ENCODE measurements at regions not wholly inside any gene's neighbourhood (a gene's known extent, or its start where the extent isn't known, plus 50 kb on each side); places are given as distances from the start of the nearest gene placed in this dataset.

DNA sequence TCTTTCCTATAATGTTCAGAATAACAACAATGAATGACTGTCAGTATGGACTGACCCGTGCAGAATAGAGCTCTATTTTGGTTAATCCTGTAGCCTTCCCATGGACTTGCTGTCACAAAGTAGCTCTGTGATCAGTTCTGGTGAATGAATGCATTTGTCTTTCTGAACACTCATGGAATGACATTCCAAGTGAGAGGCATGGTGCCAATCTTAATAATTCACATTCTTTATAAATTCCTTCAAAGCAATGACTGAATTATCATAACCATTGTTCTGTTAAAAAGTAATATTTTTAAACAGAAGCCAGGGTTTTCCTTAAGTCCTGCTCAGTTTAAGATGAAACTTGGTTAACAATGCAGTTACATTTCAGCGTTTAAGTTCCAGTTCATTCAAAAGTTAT lies 360.5 kb downstream of the ICE1 start:
- Histone ChIP-seq H2AFZ (ENCODE audit: low read depth, low read length) (no peak overlapping the region), H3K27ac (ENCODE audit: low read length) (no peak overlapping the region), H3K36me3 (ENCODE audit: insufficient read depth, low read length) (no peaks in the 10 kb centered on the region), H3K79me2 (ENCODE audit: insufficient read depth, low read length) (no peaks in the 10 kb centered on the region), H3K9ac (ENCODE audit: low read depth, low read length) (no peak overlapping the region), H3K9me3 (ENCODE audit: insufficient read depth, low read length, severe bottlenecking) (no peaks in the 10 kb centered on the region), H3K27me3 (ENCODE audit: insufficient read depth, low read length, poor library complexity) (no peaks in the 10 kb centered on the region), H3K4me3 (ENCODE audit: low read depth in 1 of 2, low read length in 2 of 2) (no peak overlapping the region), H4K20me1 (ENCODE audit: insufficient read depth, low read length) (no peaks in the 10 kb centered on the region), H3K4me1 (ENCODE audit: insufficient read depth, low read length) (no peaks in the 10 kb centered on the region), H3K4me2 (ENCODE audit: insufficient read depth, low read length) (no peak overlapping the region)
- no peak for TF ChIP-seq EZH2 (IDR thresholded peaks at IDR 0.05; ENCODE audit: borderline replicate concordance, low read depth, low read length, severe bottlenecking)
- TF ChIP-seq, protein P1, sequence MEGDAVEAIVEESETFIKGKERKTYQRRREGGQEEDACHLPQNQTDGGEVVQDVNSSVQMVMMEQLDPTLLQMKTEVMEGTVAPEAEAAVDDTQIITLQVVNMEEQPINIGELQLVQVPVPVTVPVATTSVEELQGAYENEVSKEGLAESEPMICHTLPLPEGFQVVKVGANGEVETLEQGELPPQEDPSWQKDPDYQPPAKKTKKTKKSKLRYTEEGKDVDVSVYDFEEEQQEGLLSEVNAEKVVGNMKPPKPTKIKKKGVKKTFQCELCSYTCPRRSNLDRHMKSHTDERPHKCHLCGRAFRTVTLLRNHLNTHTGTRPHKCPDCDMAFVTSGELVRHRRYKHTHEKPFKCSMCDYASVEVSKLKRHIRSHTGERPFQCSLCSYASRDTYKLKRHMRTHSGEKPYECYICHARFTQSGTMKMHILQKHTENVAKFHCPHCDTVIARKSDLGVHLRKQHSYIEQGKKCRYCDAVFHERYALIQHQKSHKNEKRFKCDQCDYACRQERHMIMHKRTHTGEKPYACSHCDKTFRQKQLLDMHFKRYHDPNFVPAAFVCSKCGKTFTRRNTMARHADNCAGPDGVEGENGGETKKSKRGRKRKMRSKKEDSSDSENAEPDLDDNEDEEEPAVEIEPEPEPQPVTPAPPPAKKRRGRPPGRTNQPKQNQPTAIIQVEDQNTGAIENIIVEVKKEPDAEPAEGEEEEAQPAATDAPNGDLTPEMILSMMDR (IDR thresholded peaks at IDR 0.05; ENCODE audit: borderline replicate concordance, extremely low read depth, low read length, poor library complexity, severe bottlenecking) = no peak
- ATAC-seq (ENCODE audit: insufficient read depth, low read depth) = no peak
- no peak for DNase-seq

DNA sequence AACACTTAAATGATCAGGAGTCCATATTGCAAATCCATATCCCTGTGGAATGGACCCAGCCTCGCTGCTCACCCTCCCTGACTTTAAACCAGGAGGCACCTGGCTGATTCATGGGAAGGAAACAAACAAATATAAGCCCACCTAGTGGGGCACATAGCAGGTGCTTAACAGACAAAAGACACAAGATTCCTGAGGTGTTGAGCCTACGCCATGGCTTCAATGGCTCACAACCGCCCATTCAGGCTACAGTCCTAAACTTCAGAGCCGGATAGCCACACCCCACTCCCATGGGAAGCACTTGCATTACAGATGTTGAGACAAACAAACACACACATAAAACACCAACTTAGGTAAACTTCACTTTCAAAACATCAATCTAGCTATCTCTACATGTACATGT lies 359.9 kb downstream of the ICE1 start:
- Histone ChIP-seq H3K27ac (ENCODE audit: low read length) (no peak overlapping the region), H3K27me3 (ENCODE audit: insufficient read depth, low read length, poor library complexity) (no peaks in the 10 kb centered on the region), H3K4me3 (ENCODE audit: low read depth in 1 of 2, low read length in 2 of 2) (no peak overlapping the region), H3K36me3 (ENCODE audit: insufficient read depth, low read length) (no peaks in the 10 kb centered on the region), H3K79me2 (ENCODE audit: insufficient read depth, low read length) (no peaks in the 10 kb centered on the region), H3K9ac (ENCODE audit: low read depth, low read length) (no peak overlapping the region), H3K9me3 (ENCODE audit: insufficient read depth, low read length, severe bottlenecking) (no peaks in the 10 kb centered on the region), H2AFZ (ENCODE audit: low read depth, low read length) (no peak overlapping the region), H4K20me1 (ENCODE audit: insufficient read depth, low read length) (no peaks in the 10 kb centered on the region), H3K4me1 (ENCODE audit: insufficient read depth, low read length) (no peaks in the 10 kb centered on the region), H3K4me2 (ENCODE audit: insufficient read depth, low read length) (no peak overlapping the region)
- DNase-seq (no peak), ATAC-seq (ENCODE audit: insufficient read depth, low read depth) (no peak)
- TF ChIP-seq EZH2 (IDR thresholded peaks at IDR 0.05; ENCODE audit: borderline replicate concordance, low read depth, low read length, severe bottlenecking) = no peak
- TF ChIP-seq, protein P1 (IDR thresholded peaks at IDR 0.05; ENCODE audit: borderline replicate concordance, extremely low read depth, low read length, poor library complexity, severe bottlenecking) = no peak

DNA sequence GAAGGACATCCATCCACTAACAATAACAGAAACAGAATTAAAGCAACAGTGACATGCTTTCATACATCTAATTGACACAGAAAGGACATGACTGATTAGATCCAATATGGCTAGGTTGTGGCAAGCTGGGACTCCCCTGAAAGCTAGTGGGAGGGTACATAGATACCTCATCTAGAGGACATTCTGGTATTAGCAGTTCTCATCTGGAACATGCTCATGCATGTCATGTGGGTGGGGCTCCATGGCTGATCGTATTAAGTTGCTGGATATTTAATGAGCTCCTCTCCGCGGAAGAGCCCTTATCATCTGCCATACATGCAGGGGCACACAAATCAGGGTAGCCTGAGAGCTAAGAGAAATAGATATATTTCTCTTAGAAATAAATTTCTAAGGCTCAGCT lies 358.9 kb downstream of the ICE1 start:
- Histone ChIP-seq H3K27ac (ENCODE audit: low read length) (no peak overlapping the region), H3K9me3 (ENCODE audit: insufficient read depth, low read length, severe bottlenecking) (no peaks in the 10 kb centered on the region), H3K4me3 (ENCODE audit: low read depth in 1 of 2, low read length in 2 of 2) (no peak overlapping the region), H3K36me3 (ENCODE audit: insufficient read depth, low read length) (no peaks in the 10 kb centered on the region), H3K4me2 (ENCODE audit: insufficient read depth, low read length) (no peak overlapping the region), H4K20me1 (ENCODE audit: insufficient read depth, low read length) (no peaks in the 10 kb centered on the region), H3K79me2 (ENCODE audit: insufficient read depth, low read length) (no peaks in the 10 kb centered on the region), H3K4me1 (ENCODE audit: insufficient read depth, low read length) (no peaks in the 10 kb centered on the region), H3K27me3 (ENCODE audit: insufficient read depth, low read length, poor library complexity) (no peaks in the 10 kb centered on the region), H3K9ac (ENCODE audit: low read depth, low read length) (no peak overlapping the region), H2AFZ (ENCODE audit: low read depth, low read length) (no peak overlapping the region)
- TF ChIP-seq EZH2 (IDR thresholded peaks at IDR 0.05; ENCODE audit: borderline replicate concordance, low read depth, low read length, severe bottlenecking) = no peak
- TF ChIP-seq, protein P1 (IDR thresholded peaks at IDR 0.05; ENCODE audit: borderline replicate concordance, extremely low read depth, low read length, poor library complexity, severe bottlenecking) = no peak
- DNase-seq (no peak), ATAC-seq (ENCODE audit: insufficient read depth, low read depth) (no peak)

DNA sequence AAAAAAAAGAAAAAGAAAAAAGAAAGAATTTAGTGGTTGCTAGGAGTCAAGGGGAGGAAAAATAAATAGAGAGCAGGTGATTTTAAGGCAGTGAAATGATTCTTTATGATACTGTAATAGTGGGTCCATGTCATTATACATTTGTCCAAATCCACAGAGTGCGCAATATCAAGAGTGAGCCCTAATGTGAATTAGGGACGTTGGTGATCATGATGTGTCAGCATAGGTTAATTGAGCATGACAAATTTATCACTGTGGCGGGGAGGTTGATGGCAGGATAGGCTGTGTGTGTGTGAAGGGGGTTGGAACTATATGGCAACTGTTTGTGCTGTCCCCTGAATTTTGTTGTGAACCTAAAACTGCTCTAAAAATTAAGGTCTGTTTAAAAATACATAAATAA lies 357.8 kb downstream of the ICE1 start:
- no peaks in the 10 kb centered on the region for H3K9me3 ChIP-seq (ENCODE audit: insufficient read depth, low read length, severe bottlenecking)

More for the DNA sequence above, 357.8 kb downstream of the ICE1 start:
- DNase-seq (no peak), ATAC-seq (ENCODE audit: insufficient read depth, low read depth) (no peak)
- Histone ChIP-seq H3K27ac (ENCODE audit: low read length) (no peak overlapping the region), H3K79me2 (ENCODE audit: insufficient read depth, low read length) (no peaks in the 10 kb centered on the region), H3K9ac (ENCODE audit: low read depth, low read length) (no peak overlapping the region), H3K27me3 (ENCODE audit: insufficient read depth, low read length, poor library complexity) (no peaks in the 10 kb centered on the region), H4K20me1 (ENCODE audit: insufficient read depth, low read length) (no peaks in the 10 kb centered on the region), H3K4me3 (ENCODE audit: low read depth in 1 of 2, low read length in 2 of 2) (no peak overlapping the region), H3K4me1 (ENCODE audit: insufficient read depth, low read length) (no peaks in the 10 kb centered on the region), H3K36me3 (ENCODE audit: insufficient read depth, low read length) (no peaks in the 10 kb centered on the region), H3K4me2 (ENCODE audit: insufficient read depth, low read length) (no peak overlapping the region), H2AFZ (ENCODE audit: low read depth, low read length) (no peak overlapping the region)
- TF ChIP-seq EZH2 (IDR thresholded peaks at IDR 0.05; ENCODE audit: borderline replicate concordance, low read depth, low read length, severe bottlenecking) = no peak
- TF ChIP-seq, protein P1 (IDR thresholded peaks at IDR 0.05; ENCODE audit: borderline replicate concordance, extremely low read depth, low read length, poor library complexity, severe bottlenecking) = no peak
